ENCODE measurements at regions not wholly inside any gene's neighbourhood (a gene's known extent, or its start where the extent isn't known, plus 50 kb on each side); places are given as distances from the start of the nearest gene placed in this dataset.
"Not testable (repeated sequence)": the region's sequence is repeated elsewhere in the genome, so short reads cannot be mapped to it uniquely, and the experiment has no call there.

DNA sequence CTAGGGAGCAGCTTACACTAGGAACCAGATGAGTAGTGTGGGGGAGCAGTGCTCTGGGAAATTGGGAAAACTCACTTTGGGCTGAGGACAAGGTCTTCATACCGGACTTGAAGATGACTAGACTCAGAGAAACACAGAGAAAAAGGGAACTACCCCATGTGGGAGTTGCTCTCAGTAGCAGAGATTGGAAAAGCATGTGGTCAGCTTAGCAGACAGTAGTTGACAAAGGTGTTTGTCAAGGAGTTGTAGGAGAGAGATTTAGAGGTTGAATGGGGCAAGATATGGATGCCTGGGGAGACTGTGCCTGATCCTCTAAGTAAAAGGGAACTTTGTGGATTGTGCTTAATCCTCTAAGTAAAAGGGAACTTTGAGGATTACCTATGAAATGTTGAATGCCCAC lies 194.5 kb upstream of the COX10 start:
- peaks cover 0 to 4% (median 0%) of the 10 kb centered on the region in 5 donors for H3K9me3 ChIP-seq (ENCODE audit: control insufficient read depth in 5 of 5, low read length in 5 of 5)
- no peaks in the 10 kb centered on the region for H3K36me3 ChIP-seq (ENCODE audit: control insufficient read depth in 5 of 5, insufficient read depth in 5 of 5, low read length in 5 of 5)
- H3K9ac ChIP-seq (ENCODE audit: low read length in 5 of 5), result no peak overlapping the region
- H3K27me3 ChIP-seq (ENCODE audit: control insufficient read depth in 5 of 5, insufficient read depth in 4 of 5, low read length in 5 of 5), result no peaks in the 10 kb centered on the region
- H3K27ac ChIP-seq (ENCODE audit: low read depth, low read length), result no peak overlapping the region
- no peak overlapping the region for H3K4me3 ChIP-seq (ENCODE audit: low read depth in 1 of 5, low read length in 5 of 5)
- peaks cover 0 to 4% (median 0%) of the 10 kb centered on the region in 5 donors for H3K4me1 ChIP-seq (ENCODE audit: control insufficient read depth in 5 of 5, insufficient read depth in 5 of 5, low read length in 5 of 5)

DNA sequence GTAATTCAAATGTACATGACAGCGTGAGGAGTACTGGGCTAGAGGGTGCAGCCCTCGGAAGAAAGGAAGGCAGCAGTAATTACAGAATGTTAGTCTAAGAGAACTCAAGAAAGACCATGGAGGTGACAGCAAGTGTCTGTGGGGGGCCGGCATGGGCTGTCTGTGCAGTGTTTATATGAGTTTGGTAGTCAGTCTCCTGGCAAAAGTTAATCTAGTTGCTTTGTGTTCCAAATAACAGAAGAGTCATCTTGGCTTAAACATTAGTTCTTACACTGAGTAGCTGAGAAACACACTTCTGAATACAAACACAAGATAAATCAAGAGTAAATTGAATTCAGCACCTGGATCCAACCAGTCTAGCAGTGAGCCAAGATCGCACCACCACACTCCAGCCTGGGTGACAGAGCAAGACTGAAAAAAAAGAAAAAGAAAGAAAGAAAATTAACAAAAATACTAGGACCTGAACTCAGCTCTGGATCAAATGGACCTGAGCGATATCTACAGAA lies 189.3 kb upstream of the COX10 start:
- no peak overlapping the region for H3K27ac ChIP-seq (ENCODE audit: low read depth, low read length)

GRCh38 chr17:13883659-13884058 lies 185.6 kb upstream of the COX10 start:
- Histone ChIP-seq H3K27me3 (ENCODE audit: control insufficient read depth in 5 of 5, insufficient read depth in 4 of 5, low read length in 5 of 5) (no peaks in the 10 kb centered on the region), H3K4me3 (ENCODE audit: low read depth in 1 of 5, low read length in 5 of 5) (no peak overlapping the region), H3K27ac (ENCODE audit: low read depth, low read length) (no peak overlapping the region), H3K4me1 (ENCODE audit: control insufficient read depth in 5 of 5, insufficient read depth in 5 of 5, low read length in 5 of 5) (no peaks in the 10 kb centered on the region), H3K9ac (ENCODE audit: low read length in 5 of 5) (no peak overlapping the region), H3K36me3 (ENCODE audit: control insufficient read depth in 5 of 5, insufficient read depth in 5 of 5, low read length in 5 of 5) (no peaks in the 10 kb centered on the region), H3K9me3 (ENCODE audit: control insufficient read depth in 5 of 5, low read length in 5 of 5) (peaks cover 0 to 3% (median 0%) of the 10 kb centered on the region in 5 donors)

More for the DNA sequence above, 189.3 kb upstream of the COX10 start:
- H3K36me3 ChIP-seq (ENCODE audit: control insufficient read depth in 5 of 5, insufficient read depth in 5 of 5, low read length in 5 of 5), result no peaks in the 10 kb centered on the region
- H3K9me3 ChIP-seq (ENCODE audit: control insufficient read depth in 5 of 5, low read length in 5 of 5), result peaks cover 0 to 3% (median 0%) of the 10 kb centered on the region in 5 donors
- H3K4me3 ChIP-seq (ENCODE audit: low read depth in 1 of 5, low read length in 5 of 5), result no peak overlapping the region
- no peaks in the 10 kb centered on the region for H3K27me3 ChIP-seq (ENCODE audit: control insufficient read depth in 5 of 5, insufficient read depth in 4 of 5, low read length in 5 of 5)
- no peak overlapping the region for H3K9ac ChIP-seq (ENCODE audit: low read length in 5 of 5)
- H3K4me1 ChIP-seq (ENCODE audit: control insufficient read depth in 5 of 5, insufficient read depth in 5 of 5, low read length in 5 of 5), result no peaks in the 10 kb centered on the region

DNA sequence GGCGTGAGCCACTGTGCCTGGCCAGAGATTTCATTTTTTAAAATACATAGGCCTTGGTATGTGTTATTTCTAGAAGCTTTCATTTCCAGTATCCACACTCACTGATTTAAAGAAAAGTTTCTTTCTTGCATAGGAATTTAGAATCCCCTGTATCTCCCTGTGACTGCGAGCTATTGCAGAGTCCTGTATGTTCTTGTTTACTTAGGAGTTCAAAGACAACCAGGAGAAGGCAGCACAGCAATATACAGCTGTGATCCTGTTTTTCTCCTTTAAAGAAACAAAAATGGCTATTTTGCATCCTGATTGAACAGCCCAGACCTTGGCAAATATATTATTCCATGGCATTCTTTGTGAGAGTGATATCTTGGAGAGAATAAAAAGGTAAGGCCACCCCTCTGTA lies 185.0 kb upstream of the COX10 start:
- H3K27ac ChIP-seq (ENCODE audit: low read depth, low read length), result no peak overlapping the region
- no peaks in the 10 kb centered on the region for H3K36me3 ChIP-seq (ENCODE audit: control insufficient read depth in 5 of 5, insufficient read depth in 5 of 5, low read length in 5 of 5)
- no peak overlapping the region for H3K9ac ChIP-seq (ENCODE audit: low read length in 5 of 5)
- H3K9me3 ChIP-seq (ENCODE audit: control insufficient read depth in 5 of 5, low read length in 5 of 5), result peaks cover 0 to 3% (median 0%) of the 10 kb centered on the region in 5 donors
- H3K4me1 ChIP-seq (ENCODE audit: control insufficient read depth in 5 of 5, insufficient read depth in 5 of 5, low read length in 5 of 5), result no peaks in the 10 kb centered on the region
- H3K27me3 ChIP-seq (ENCODE audit: control insufficient read depth in 5 of 5, insufficient read depth in 4 of 5, low read length in 5 of 5), result no peaks in the 10 kb centered on the region
- no peak overlapping the region for H3K4me3 ChIP-seq (ENCODE audit: low read depth in 1 of 5, low read length in 5 of 5)

DNA sequence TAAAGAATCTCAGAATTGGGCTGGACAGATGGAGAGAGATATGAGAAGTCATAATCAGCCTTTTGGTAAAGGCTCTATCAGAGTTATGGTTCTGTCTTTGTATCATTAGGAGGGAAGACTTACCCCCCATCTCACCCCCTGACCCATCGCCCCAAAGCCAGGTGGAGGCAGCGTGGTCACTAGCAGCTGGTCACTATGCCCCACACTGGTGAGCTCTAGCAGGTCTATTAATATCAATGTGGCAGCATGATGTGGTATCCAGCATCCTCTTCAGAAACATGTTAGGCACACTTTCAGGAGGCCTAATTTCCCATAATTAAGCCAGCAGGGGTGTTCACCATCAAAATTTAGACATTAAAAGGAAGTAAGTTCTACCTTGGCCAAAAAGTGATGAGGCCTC lies 183.8 kb upstream of the COX10 start:
- no peaks in the 10 kb centered on the region for H3K27me3 ChIP-seq (ENCODE audit: control insufficient read depth in 5 of 5, insufficient read depth in 4 of 5, low read length in 5 of 5)
- H3K27ac ChIP-seq (ENCODE audit: low read depth, low read length), result no peak overlapping the region
- H3K4me1 ChIP-seq (ENCODE audit: control insufficient read depth in 5 of 5, insufficient read depth in 5 of 5, low read length in 5 of 5), result no peaks in the 10 kb centered on the region
- H3K9me3 ChIP-seq (ENCODE audit: control insufficient read depth in 5 of 5, low read length in 5 of 5), result peaks cover 0 to 3% (median 0%) of the 10 kb centered on the region in 5 donors
- H3K36me3 ChIP-seq (ENCODE audit: control insufficient read depth in 5 of 5, insufficient read depth in 5 of 5, low read length in 5 of 5), result no peaks in the 10 kb centered on the region
- H3K9ac ChIP-seq (ENCODE audit: low read length in 5 of 5), result no peak overlapping the region
- no peak overlapping the region for H3K4me3 ChIP-seq (ENCODE audit: low read depth in 1 of 5, low read length in 5 of 5)

- Histone ChIP-seq H3K4me3 (ENCODE audit: low read depth in 1 of 5, low read length in 5 of 5) (no peak overlapping the region), H3K4me1 (ENCODE audit: control insufficient read depth in 5 of 5, insufficient read depth in 5 of 5, low read length in 5 of 5) (no peaks in the 10 kb centered on the region), H3K27ac (ENCODE audit: low read depth, low read length) (no peak overlapping the region), H3K9ac (ENCODE audit: low read length in 5 of 5) (no peak overlapping the region), H3K27me3 (ENCODE audit: control insufficient read depth in 5 of 5, insufficient read depth in 4 of 5, low read length in 5 of 5) (no peaks in the 10 kb centered on the region), H3K36me3 (ENCODE audit: control insufficient read depth in 5 of 5, insufficient read depth in 5 of 5, low read length in 5 of 5) (no peaks in the 10 kb centered on the region), H3K9me3 (ENCODE audit: control insufficient read depth in 5 of 5, low read length in 5 of 5) (peaks cover 0 to 3% (median 0%) of the 10 kb centered on the region in 5 donors)
Measured at GRCh38 chr17:13885953-13886889, 183.1 kb upstream of the COX10 start.

DNA sequence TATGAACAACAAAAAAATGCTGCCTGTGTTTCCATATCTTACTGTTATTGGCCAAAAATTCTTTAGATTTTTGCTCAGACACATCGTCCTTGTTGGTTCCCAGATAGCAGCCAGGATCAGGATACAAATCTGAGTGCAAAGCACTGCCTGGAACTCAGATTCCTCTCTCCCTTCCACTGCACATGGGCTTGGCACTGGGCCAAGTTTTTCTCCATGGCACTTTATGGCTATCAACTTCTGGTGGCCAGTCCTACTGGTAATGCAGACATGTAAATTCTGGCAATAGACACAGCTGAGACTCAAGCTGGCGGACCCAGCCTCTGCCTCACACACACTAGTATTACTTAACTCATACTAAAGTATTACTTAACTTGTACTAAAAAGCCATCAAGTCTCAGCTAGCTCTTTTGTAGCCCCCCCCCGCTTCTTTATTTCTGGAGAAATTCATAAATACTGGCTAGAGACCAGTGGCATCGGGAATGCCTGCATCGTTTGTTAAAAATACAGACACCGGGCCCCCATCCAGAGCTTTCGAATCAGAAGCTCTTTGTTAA lies 181.2 kb upstream of the COX10 start:
- H3K9me3 ChIP-seq (ENCODE audit: control insufficient read depth in 5 of 5, low read length in 5 of 5), result no peaks in the 10 kb centered on the region
- no peaks in the 10 kb centered on the region for H3K36me3 ChIP-seq (ENCODE audit: control insufficient read depth in 5 of 5, insufficient read depth in 5 of 5, low read length in 5 of 5)
- no peak overlapping the region for H3K9ac ChIP-seq (ENCODE audit: low read length in 5 of 5)
- no peak overlapping the region for H3K27ac ChIP-seq (ENCODE audit: low read depth, low read length)
- H3K4me1 ChIP-seq (ENCODE audit: control insufficient read depth in 5 of 5, insufficient read depth in 5 of 5, low read length in 5 of 5), result no peaks in the 10 kb centered on the region
- no peaks in the 10 kb centered on the region for H3K27me3 ChIP-seq (ENCODE audit: control insufficient read depth in 5 of 5, insufficient read depth in 4 of 5, low read length in 5 of 5)
- H3K4me3 ChIP-seq (ENCODE audit: low read depth in 1 of 5, low read length in 5 of 5), result no peak overlapping the region

GRCh38 chr17:13908971-13909370 lies 160.3 kb upstream of the COX10 start:
- H3K27me3 ChIP-seq (ENCODE audit: control insufficient read depth in 5 of 5, insufficient read depth in 4 of 5, low read length in 5 of 5); H3K36me3 ChIP-seq (ENCODE audit: control insufficient read depth in 5 of 5, insufficient read depth in 5 of 5, low read length in 5 of 5); H3K4me1 ChIP-seq (ENCODE audit: control insufficient read depth in 5 of 5, insufficient read depth in 5 of 5, low read length in 5 of 5); H3K9me3 ChIP-seq (ENCODE audit: control insufficient read depth in 5 of 5, low read length in 5 of 5); H3K9ac ChIP-seq (ENCODE audit: low read length in 5 of 5); H3K27ac ChIP-seq (ENCODE audit: low read depth, low read length); H3K4me3 ChIP-seq (ENCODE audit: low read depth in 1 of 5, low read length in 5 of 5): not testable (repeated sequence)

DNA sequence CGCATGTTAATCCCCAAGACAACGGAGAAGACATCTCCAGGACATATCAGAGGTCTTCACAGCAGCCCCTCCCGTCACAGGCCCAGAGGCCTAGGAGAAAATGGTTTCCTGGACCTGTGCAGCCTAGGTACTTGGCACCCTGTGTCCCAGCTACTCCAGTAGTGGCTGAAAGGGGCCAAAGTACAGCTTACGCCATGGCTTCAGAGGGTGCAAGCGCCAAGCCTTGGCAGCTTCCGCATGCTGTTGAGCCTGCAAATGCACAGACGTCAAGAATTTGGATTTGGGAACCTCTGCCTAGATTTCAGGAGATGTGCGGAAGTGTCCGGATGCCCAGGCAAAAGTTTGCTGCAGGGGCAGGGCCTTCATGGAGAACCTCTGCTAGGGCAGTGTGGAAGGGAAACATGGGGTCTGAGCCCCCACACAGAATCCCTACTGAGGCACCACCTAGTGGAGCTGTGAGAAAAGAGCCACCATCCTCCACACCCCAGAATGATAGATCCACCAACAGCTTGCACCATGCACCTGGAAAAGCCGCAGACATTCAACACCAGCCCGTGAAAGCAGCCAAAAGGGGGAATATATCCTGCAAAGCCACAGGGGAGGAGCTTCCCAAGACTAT lies 159.3 kb upstream of the COX10 start:
- Histone ChIP-seq H3K9ac (ENCODE audit: low read length in 5 of 5) (no peak overlapping the region), H3K9me3 (ENCODE audit: control insufficient read depth in 5 of 5, low read length in 5 of 5) (no peaks in the 10 kb centered on the region), H3K4me1 (ENCODE audit: control insufficient read depth in 5 of 5, insufficient read depth in 5 of 5, low read length in 5 of 5) (peaks cover 0 to under 1% (median 0%) of the 10 kb centered on the region in 5 donors), H3K27me3 (ENCODE audit: control insufficient read depth in 5 of 5, insufficient read depth in 4 of 5, low read length in 5 of 5) (no peaks in the 10 kb centered on the region), H3K27ac (ENCODE audit: low read depth, low read length) (no peak overlapping the region), H3K4me3 (ENCODE audit: low read depth in 1 of 5, low read length in 5 of 5) (no peak overlapping the region), H3K36me3 (ENCODE audit: control insufficient read depth in 5 of 5, insufficient read depth in 5 of 5, low read length in 5 of 5) (no peaks in the 10 kb centered on the region)

DNA sequence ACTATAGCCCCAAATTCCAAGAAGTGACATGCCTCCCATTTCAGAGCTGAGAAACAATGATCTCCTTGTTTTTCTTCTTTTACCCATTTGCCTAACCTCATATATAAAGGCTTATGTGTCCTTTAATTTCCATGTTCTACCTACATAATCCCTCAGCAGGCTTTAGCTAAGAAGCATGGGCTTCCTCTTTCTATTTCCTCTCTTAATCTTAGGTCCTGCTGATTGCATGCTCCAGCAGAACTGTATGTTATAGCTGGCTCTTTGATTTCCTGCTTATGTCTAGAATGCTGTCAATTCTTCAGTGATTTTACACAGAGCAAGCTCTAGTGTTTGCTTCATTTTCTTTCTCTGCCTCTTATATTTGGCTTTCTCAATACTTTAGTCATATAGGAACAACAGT lies 151.7 kb upstream of the COX10 start:
- no peaks in the 10 kb centered on the region for H3K27me3 ChIP-seq (ENCODE audit: control insufficient read depth in 5 of 5, insufficient read depth in 4 of 5, low read length in 5 of 5)
- no peak overlapping the region for H3K27ac ChIP-seq (ENCODE audit: low read depth, low read length)
- H3K9me3 ChIP-seq (ENCODE audit: control insufficient read depth in 5 of 5, low read length in 5 of 5), result no peaks in the 10 kb centered on the region
- peaks cover 0 to 4% (median 0%) of the 10 kb centered on the region in 5 donors for H3K4me1 ChIP-seq (ENCODE audit: control insufficient read depth in 5 of 5, insufficient read depth in 5 of 5, low read length in 5 of 5)
- H3K36me3 ChIP-seq (ENCODE audit: control insufficient read depth in 5 of 5, insufficient read depth in 5 of 5, low read length in 5 of 5), result no peaks in the 10 kb centered on the region
- H3K9ac ChIP-seq (ENCODE audit: low read length in 5 of 5), result no peak overlapping the region
- no peak overlapping the region for H3K4me3 ChIP-seq (ENCODE audit: low read depth in 1 of 5, low read length in 5 of 5)
